ENCODE measurements at regions not wholly inside any gene's neighbourhood (a gene's known extent, or its start where the extent isn't known, plus 50 kb on each side); places are given as distances from the start of the nearest gene placed in this dataset.

- TF ChIP-seq POLR2A (IDR thresholded peaks at IDR 0.05) (no peak), CTCF (IDR thresholded peaks at IDR 0.05) (no peak)
Measured at GRCh38 chr21:19029816-19030215, 626.2 kb upstream of the TMPRSS15 start.
